GM19351 (cell line): ENCODE measurements at regions not wholly inside any gene's neighbourhood (a gene's known extent, or its start where the extent isn't known, plus 50 kb on each side); places are given as distances from the start of the nearest gene placed in this dataset.
"Not testable (repeated sequence)": the region's sequence is repeated elsewhere in the genome, so short reads cannot be mapped to it uniquely, and the experiment has no call there.

Experiments
- ATAC-seq: cut with Tn5 transposase; IDR thresholded peaks from one replicate; pipeline ENCODE4 v1.9.1; 2021; ENCODE audit warnings: mild to moderate bottlenecking, moderate library complexity; ENCODE audit not compliant: unreplicated experiment

- no peak for ATAC-seq
Measured at GRCh38 chr14:24744641-24745040, 110.7 kb upstream of the GZMB start.

- no peak for ATAC-seq
Measured at GRCh38 chr14:24741871-24742270, 107.9 kb upstream of the GZMB start.

- no peak for ATAC-seq
Measured at GRCh38 chr14:24735984-24736630, 102.1 kb upstream of the GZMB start.

GRCh38 chr14:24734917-24735500 is 101.0 kb upstream of the GZMB start:
- peak; percentile 67 for ATAC-seq

DNA sequence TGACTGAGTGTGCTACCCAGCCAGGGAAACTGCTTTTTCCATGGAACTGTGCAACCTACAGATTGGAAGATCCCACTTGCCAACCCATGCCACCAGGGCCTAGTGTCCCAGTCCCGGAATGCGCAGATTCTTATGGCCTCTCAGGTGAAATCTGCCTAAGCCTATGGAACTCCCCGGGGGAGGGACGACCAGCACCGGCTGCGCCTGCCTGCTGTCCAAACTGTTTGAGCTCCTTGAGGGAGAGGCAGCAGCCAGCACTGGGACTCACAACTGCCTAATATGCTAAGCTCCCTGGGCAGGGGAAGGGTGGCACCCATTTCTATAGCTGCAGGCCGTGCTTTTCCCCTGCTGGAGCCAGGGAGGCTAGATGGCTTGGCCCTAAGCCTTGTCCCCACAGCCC is 92.5 kb upstream of the GZMB start:
- ATAC-seq = no peak

DNA sequence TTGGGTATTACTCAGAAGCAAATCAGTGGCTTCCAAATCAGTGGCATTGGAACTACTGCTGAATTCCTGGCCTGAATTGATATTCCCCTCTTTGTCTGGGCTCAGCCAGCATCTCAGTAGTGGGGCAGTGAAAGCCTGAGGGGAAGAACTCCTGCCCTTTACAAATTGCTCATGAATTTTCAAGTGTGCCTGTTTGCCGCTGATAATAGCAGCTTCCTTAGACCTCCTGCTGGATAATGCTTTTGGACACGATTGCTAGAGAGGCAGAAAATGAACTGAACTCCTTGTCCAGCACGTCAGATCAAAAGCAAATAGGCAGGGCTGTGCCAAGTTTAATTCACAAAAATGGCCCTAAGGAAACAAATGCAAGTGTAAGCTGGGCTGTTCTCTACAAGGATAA is 91.3 kb upstream of the GZMB start:
- no peak for ATAC-seq

DNA sequence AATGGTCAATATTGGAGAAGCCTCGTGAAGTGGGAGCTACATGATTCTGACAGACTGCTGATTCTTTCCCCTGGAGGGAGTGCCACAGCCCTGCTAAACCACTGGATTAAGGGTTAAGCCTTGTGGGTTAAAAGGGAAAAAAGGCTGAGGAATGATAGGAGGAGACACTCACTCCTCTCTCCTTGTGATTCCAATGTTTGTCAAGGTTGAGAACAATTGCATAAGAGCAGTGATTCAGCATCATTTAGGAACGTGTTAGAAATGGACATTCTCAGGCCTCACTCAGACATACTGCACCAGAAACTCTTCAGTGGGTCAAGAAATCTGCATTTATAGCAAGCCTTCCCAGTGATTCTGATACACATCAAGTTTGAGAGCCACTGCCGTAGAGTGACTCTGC is 87.8 kb upstream of the GZMB start:
- no peak for ATAC-seq

DNA sequence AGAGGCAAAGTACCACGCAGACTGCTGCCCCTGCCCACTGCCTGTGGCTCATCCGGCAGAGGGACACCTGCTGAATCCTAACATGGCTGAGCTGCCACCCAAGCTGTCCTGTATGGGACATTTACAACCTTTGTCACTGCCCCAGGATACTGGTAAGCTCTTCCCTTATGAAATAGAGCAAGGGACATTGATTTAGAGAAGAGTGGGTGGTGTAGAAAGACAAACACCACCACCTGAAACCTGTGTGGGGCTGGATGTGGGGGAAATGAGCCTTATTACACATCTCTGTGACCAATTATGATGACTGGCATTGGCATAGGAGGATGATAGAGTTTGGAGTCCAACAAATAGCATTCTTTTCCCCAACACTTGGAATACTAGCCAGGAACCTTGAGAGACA is 81.2 kb upstream of the GZMB start:
- no peak for ATAC-seq

DNA sequence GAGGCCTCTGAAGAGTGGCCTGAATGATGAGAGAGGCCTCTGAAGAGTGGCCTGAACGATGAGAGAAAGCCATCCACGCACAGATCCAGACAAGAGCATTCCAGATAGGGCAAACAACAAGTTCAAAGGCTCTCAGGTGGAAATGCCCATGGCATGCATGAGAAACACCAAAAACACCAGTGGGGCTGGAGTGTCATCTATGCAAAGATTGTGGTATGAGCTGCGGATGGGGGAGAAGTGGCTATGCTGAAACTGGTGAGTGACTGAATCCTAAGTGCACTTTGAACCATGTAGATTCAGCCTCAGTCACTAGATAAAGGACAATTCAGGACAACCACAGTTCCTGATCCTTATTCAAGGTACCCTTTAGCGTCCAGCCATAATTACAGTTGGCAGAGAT is 79.4 kb upstream of the GZMB start:
- ATAC-seq = peak; percentile 74

DNA sequence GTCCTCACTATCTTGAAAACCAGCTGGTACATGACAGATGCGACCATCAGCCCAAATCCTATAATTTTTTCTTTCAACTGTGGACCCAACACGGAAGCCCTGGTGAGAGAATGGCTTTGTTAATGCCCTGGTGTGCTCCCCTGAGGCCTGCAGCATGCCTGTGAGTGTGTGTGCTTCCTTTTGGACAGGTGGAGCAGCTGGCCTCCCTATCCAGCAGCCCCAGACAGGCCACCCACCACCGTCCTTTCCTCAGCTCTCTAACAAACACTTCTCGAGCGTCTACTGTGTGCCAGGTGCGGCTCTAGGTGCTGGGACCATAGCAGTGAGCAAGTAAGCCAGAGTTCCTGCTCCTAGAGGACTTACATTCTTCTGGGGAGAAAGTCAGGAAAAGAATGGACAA is 78.9 kb upstream of the GZMB start:
- peak; percentile 15 for ATAC-seq

GRCh38 chr14:24712374-24712773 is 78.4 kb upstream of the GZMB start:
- no peak for ATAC-seq

GRCh38 chr14:24710403-24711112 is 76.6 kb upstream of the GZMB start:
- ATAC-seq = peak; percentile 37

DNA sequence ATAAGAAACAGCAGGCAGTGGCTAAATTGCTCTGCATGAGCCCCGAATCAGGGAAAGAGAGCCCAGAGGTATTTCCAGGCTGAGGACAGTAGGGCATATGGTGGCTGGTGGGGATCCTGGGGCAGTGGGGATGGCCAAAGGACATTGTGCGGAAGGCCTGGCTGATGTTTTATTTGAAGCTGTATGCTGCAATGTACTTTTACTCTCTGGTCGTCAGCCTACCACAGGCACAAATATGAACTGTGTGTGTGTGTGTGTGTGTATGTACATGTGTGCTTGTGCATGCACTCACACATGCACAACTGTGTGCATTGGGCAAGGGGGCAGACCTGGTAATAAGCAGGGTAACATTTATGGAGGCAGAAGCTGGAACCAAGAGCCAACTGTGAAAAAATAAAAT is 74.7 kb upstream of the GZMB start:
- ATAC-seq = no peak

GRCh38 chr14:24706351-24706750 is 72.4 kb upstream of the GZMB start:
- ATAC-seq = no peak

DNA sequence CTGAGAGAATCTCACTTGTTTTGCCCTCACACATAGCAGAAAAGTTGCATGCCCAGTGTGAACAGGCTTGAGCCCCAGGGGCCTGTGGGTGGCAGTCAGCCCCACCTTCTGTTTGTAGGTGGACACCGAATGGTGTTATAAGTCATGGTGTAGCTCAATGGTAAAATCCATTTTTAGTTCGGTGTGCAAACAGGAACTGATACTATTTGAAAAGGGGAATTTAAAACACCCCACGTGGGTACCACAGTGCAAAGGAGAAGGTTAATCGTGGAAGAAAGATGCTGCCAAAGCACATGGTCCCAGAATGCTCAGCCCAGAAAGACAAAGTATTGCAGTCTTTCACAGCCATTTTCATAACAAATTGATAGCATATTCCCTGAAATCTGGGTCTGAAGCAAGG is 71.8 kb upstream of the GZMB start:
- ATAC-seq = peak; percentile 86

- ATAC-seq = no peak
Measured at GRCh38 chr14:24701062-24701461, 67.1 kb upstream of the GZMB start.

DNA sequence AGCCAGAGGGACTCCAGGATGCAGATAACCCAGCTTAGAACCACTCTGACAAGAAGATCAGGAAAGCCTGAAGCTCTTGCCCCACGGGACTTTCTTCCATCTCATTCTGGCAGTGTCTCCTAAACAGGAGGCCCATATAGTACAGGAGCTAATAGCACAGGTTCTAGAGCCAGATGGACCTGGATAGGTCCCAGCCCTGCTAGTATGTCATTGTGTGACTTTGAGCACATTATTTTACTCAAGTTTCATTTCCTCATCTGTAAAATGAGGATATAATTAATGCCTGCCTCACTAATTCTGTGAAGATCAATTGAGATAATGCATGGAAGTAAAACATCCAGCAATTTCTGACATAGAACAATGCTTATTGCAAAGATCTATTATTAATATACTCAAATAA is 66.5 kb upstream of the GZMB start:
- peak; percentile 41 for ATAC-seq

- peak; percentile 49 for ATAC-seq
Measured at GRCh38 chr14:24699052-24699451, 65.1 kb upstream of the GZMB start.

DNA sequence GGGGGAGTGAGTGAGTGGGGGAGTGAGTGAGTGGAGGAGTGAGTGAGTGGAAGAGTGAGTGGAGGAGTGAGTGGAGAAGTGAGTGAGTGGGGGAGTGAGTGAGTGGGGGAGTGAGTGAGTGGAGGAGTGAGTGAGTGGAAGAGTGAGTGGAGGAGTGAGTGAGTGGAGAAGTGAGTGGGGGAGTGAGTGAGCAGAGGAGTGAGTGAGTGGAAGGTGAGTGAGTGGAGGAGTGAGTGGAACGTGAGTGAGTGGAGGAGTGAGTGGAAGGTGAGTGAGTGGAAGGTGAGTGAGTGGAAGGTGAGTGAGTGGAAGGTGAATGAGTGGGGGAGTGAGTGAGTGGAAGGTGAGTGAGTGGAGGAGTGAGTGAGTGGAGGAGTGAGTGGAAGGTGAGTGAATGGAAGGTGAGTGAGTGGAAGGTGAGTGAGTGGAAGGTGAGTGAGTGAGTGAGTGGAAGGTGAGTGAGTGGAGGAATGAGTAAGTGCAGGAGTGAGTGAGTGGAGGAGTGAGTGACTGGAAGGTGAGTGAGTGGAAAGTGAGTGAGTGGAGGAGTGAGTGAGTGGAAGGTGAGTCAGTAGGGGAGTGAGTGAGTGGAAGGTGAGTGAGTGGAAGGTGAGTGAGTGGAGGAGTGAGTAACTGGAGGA is 62.4 kb upstream of the GZMB start:
- ATAC-seq = not testable (repeated sequence)

DNA sequence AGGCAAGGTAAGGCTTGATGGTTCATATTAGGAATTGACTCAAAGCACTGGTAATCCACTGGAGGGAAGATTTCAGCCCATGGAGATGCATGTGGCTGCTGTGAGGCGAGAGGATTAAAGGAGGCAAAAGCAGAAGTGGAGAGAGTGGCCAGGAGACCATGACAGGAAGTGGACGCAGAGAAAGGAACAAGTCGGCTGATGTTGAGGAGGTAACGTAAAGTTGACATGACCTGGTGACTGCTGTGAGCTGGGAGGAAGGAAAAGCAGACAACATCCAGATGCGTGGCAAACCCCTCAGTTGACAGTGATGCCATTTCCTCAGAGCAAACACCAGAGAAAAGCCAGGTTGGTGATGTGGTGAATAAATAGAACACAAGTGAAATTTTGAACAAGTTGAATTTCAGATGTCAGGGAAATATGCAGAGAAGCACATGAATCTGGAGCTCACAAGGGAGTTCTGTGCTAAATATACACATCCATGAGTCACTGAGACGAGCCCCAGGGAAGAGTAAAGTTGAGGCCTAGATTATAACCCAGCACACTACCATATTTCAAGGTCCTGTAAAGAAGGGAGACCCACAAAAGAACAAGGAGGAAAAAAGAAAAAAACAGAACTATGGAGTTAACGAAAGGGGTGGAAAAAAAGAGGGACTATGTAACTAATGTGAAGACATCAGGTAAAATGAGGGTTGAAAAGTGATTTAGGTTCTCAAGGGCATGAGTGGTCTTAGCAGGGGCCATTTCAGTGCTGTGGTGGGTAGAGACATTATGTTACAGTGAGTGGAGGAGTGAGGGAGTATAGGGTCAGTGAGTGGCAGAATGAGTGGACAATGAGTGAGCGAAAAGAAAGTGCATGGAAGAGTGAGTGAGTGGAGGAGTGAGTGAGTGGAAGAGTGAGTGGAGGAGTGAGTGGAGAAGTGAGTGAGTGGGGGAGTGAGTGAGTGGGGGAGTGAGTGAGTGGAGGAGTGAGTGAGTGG is 61.6 kb upstream of the GZMB start:
- peak; percentile 57 for ATAC-seq

DNA sequence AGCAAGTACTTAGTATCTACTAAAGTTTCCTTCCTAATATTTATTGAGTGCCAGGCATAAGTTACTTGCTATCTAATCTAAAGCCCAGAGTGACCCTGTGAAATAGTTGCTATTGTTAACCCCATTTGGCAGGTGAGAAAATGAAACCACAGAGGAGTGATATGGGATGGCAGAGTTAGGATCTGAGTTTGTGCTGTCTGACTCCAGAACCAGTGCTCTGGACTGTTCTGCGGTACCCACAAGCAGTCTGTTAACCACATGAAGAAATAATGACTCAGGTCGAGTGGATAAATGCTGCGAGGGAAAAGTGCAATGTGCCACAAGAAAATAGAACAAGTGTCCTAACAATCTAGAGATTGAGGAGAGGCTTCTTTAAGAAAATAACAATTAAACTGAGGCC is 60.7 kb upstream of the GZMB start:
- ATAC-seq = no peak
